ENCODE measurements at regions not wholly inside any gene's neighbourhood (a gene's known extent, or its start where the extent isn't known, plus 50 kb on each side); places are given as distances from the start of the nearest gene placed in this dataset.

- DNase-seq = peak; percentile 6
Measured at GRCh38 chr18:27750923-27751322, 426.0 kb downstream of the CDH2 start.

- peak; percentile 36 for DNase-seq
Measured at GRCh38 chr18:27750014-27750413, 426.9 kb downstream of the CDH2 start.

- no peak for DNase-seq
Measured at GRCh38 chr18:27749194-27749593, 427.7 kb downstream of the CDH2 start.

GRCh38 chr18:27746241-27746640 lies 430.7 kb downstream of the CDH2 start:
- no peak for DNase-seq

- peak; percentile 10 for DNase-seq
Measured at GRCh38 chr18:27735117-27735516, 441.8 kb downstream of the CDH2 start.

- DNase-seq = no peak
Measured at GRCh38 chr18:27731211-27731610, 445.7 kb downstream of the CDH2 start.

- no peak for DNase-seq
Measured at GRCh38 chr18:27728659-27729058, 448.3 kb downstream of the CDH2 start.

- no peak for DNase-seq
Measured at GRCh38 chr18:27724362-27724761, 452.6 kb downstream of the CDH2 start.

- no peak for DNase-seq
Measured at GRCh38 chr18:27723168-27723567, 453.8 kb downstream of the CDH2 start.

GRCh38 chr18:27719680-27720079 lies 457.2 kb downstream of the CDH2 start:
- DNase-seq = no peak

- no peak for DNase-seq
Measured at GRCh38 chr18:27717816-27718215, 459.1 kb downstream of the CDH2 start.

GRCh38 chr18:27717250-27717649 lies 459.7 kb downstream of the CDH2 start:
- DNase-seq = no peak

GRCh38 chr18:27715751-27716150 lies 461.2 kb downstream of the CDH2 start:
- no peak for DNase-seq

GRCh38 chr18:27713738-27714095 lies 463.2 kb downstream of the CDH2 start:
- no peak for DNase-seq

- peak; percentile 75 for DNase-seq
Measured at GRCh38 chr18:27713037-27713737, 463.7 kb downstream of the CDH2 start.

GRCh38 chr18:27712066-27712465 lies 464.9 kb downstream of the CDH2 start:
- DNase-seq = no peak

- DNase-seq = no peak
Measured at GRCh38 chr18:27711382-27711781, 465.5 kb downstream of the CDH2 start.

GRCh38 chr18:27709344-27709743 lies 467.6 kb downstream of the CDH2 start:
- no peak for DNase-seq

GRCh38 chr18:27707201-27707600 lies 469.7 kb downstream of the CDH2 start:
- no peak for DNase-seq

- DNase-seq = no peak
Measured at GRCh38 chr18:27704736-27705361, 472.1 kb downstream of the CDH2 start.

- no peak for DNase-seq
Measured at GRCh38 chr18:27699137-27699536, 477.8 kb downstream of the CDH2 start.

- no peak for DNase-seq
Measured at GRCh38 chr18:27696148-27696547, 480.8 kb downstream of the CDH2 start.

- no peak for DNase-seq
Measured at GRCh38 chr18:27695503-27695902, 481.4 kb downstream of the CDH2 start.

- no peak for DNase-seq
Measured at GRCh38 chr18:27695052-27695451, 481.9 kb downstream of the CDH2 start.

- no peak for DNase-seq
Measured at GRCh38 chr18:27688581-27688980, 488.3 kb downstream of the CDH2 start.

Measured in NCI-H1436 (cell line).